ENCODE measurements at regions not wholly inside any gene's neighbourhood (a gene's known extent, or its start where the extent isn't known, plus 50 kb on each side); places are given as distances from the start of the nearest gene placed in this dataset.

DNA sequence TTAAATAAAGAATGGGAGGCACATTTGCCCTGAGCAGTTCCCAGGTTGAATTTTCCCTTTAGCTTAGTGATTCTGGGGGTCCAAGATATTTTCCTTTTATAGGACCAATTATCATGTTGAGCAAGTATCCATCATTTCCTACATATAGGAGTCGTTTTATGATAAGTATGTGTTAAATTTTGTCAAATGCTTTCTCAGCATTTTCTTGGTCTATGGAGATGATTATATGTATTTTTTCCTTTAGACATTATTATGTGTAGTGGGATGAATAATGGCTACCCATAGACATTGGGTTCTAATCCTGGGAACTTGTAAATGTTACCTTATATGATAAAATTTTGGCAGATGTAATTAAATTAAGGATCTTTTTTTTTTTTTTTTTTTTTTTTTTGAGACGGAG, 128.7 kb downstream of the LMO4 start:
- TF ChIP-seq, protein P1, sequence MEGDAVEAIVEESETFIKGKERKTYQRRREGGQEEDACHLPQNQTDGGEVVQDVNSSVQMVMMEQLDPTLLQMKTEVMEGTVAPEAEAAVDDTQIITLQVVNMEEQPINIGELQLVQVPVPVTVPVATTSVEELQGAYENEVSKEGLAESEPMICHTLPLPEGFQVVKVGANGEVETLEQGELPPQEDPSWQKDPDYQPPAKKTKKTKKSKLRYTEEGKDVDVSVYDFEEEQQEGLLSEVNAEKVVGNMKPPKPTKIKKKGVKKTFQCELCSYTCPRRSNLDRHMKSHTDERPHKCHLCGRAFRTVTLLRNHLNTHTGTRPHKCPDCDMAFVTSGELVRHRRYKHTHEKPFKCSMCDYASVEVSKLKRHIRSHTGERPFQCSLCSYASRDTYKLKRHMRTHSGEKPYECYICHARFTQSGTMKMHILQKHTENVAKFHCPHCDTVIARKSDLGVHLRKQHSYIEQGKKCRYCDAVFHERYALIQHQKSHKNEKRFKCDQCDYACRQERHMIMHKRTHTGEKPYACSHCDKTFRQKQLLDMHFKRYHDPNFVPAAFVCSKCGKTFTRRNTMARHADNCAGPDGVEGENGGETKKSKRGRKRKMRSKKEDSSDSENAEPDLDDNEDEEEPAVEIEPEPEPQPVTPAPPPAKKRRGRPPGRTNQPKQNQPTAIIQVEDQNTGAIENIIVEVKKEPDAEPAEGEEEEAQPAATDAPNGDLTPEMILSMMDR (IDR thresholded peaks at IDR 0.05) = no peak
- no peak for TF ChIP-seq POLR2A (IDR thresholded peaks at IDR 0.05)
- TF ChIP-seq EP300 (IDR thresholded peaks at IDR 0.05) = no peak
- no peak for TF ChIP-seq POLR2AphosphoS5 (IDR thresholded peaks at IDR 0.05)

All from suprapubic skin (tissue), 4 donors.